ENCODE measurements at regions not wholly inside any gene's neighbourhood (a gene's known extent, or its start where the extent isn't known, plus 50 kb on each side); places are given as distances from the start of the nearest gene placed in this dataset.

- TF ChIP-seq PAX5 (IDR thresholded peaks at IDR 0.05; ENCODE audit: insufficient read depth, low read length, severe bottlenecking) (no peak), TAF1 (IDR thresholded peaks at IDR 0.05; ENCODE audit: low read depth, low read length) (no peak), POLR2A (IDR thresholded peaks at IDR 0.05; ENCODE audit: low read depth, low read length) (no peak), SPI1 (IDR thresholded peaks at IDR 0.05; ENCODE audit: low read depth, low read length) (no peak)
Observed at GRCh38 chr5:26487553-26487952, 550.8 kb downstream of the CDH9 start.
